K562 (cell line): ENCODE measurements at regions not wholly inside any gene's neighbourhood (a gene's known extent, or its start where the extent isn't known, plus 50 kb on each side); places are given as distances from the start of the nearest gene placed in this dataset.

Source experiments
- ATAC-seq: fragments of 200-7000 bp; cut with Tn5 transposase; 3 replicates; pipeline ENCODE4 v1.9.1; 2020; ENCODE audit warnings: moderate library complexity
- BruUV-seq: library from RNA; stranded (reverse); fragments of 400-500 nt; replicated peaks from 2 replicates; lab custom pipeline; 2021; lab: Mats Ljungman, UMichigan
- CTCF ChIA-PET: fragments of 300-600 bp; formaldehyde crosslinking; extraction: SDS; loops from one replicate; lab custom pipeline; 2021; ENCODE audit warnings: low intra/inter-chr PET ratio; lab: Yijun Ruan, JAX
- POLR2A ChIA-PET: fragments of 300-600, 350-650 bp; sonication (Branson Sonifier 250); formaldehyde crosslinking; extraction: SDS; loops from one replicate; lab custom pipeline; 2021; ENCODE audit warnings: antibody characterized with exemption, inconsistent platforms; lab: Yijun Ruan, JAX
- DNase-seq, 4 experiments: peaks; one replicate each; pipeline versions ENCODE4 v3.0.0 to v3.0.0-alpha.2; 2011 to 2018; ENCODE audit warnings: low spot score in 3 of 4, mixed read lengths in 3 of 4; ENCODE audit errors: extremely low read depth in 1 of 4
- FAIRE-seq: peaks from 2 replicates; lab custom pipeline; 2011; peaks lifted over from hg19 to GRCh38; lab: Jason Lieb, UNC
- H2AFZ ChIP-seq: 2 replicates; pipeline ENCODE4 v1.6.0; 2011; ENCODE audit warnings: low read depth, low read length, control low read depth, inconsistent platforms
- H3K27ac ChIP-seq: fragments of 200-600 bp; 3 replicates; pipeline ENCODE4 v1.8.0; 2011; ENCODE audit warnings: low read depth, mild to moderate bottlenecking, control low read depth, inconsistent platforms, low read length, moderate library complexity, mixed read lengths; ENCODE audit errors: extremely low read depth
- H3K27me3 ChIP-seq, 2 experiments: fragments of 300-600 bp in 1 of 2; 2 replicates in 1 of 2; 3 replicates in 1 of 2; pipeline versions ENCODE4 v1.6.0 to v1.8.0; 2011; ENCODE audit warnings: inconsistent platforms in 2 of 2, low read length in 2 of 2, mild to moderate bottlenecking in 1 of 2, mixed read lengths in 1 of 2, moderate library complexity in 1 of 2; ENCODE audit not compliant: control insufficient read depth in 2 of 2, insufficient read depth in 2 of 2
- H3K36me3 ChIP-seq: fragments of 300-600 bp; 3 replicates; pipeline ENCODE4 v1.8.0; 2011; ENCODE audit warnings: mild to moderate bottlenecking, low read length, inconsistent platforms; ENCODE audit not compliant: control insufficient read depth, insufficient read depth
- H3K4me1 ChIP-seq, 2 experiments: fragments of 200-600 bp in 1 of 2; replicated peaks in 1 of 2; 2 replicates in 1 of 2; 3 replicates in 1 of 2; pipeline versions ENCODE4 v1.5.1 to v1.8.0; 2011; ENCODE audit warnings: inconsistent platforms in 2 of 2, low read length in 2 of 2, mild to moderate bottlenecking in 1 of 2, mixed read lengths in 1 of 2, moderate library complexity in 1 of 2; ENCODE audit not compliant: control insufficient read depth in 2 of 2, insufficient read depth in 2 of 2
- H3K4me2 ChIP-seq: 2 replicates; pipeline ENCODE4 v1.6.1; 2011; ENCODE audit warnings: low read length, control low read depth, inconsistent platforms, mixed read lengths; ENCODE audit not compliant: insufficient read depth
- H3K4me3 ChIP-seq: fragments of 200-600 bp; sonication (generic), shearing (Covaris generic); 2 replicates; pipeline ENCODE4 v1.5.1; 2016; ENCODE audit warnings: control low read depth, inconsistent platforms
- H3K79me2 ChIP-seq: fragments of 200-600 bp; 3 replicates; pipeline ENCODE4 v1.8.0; 2011; ENCODE audit warnings: low read length, inconsistent platforms; ENCODE audit not compliant: control insufficient read depth, insufficient read depth
- H3K9ac ChIP-seq, 2 experiments: 2 replicates each; pipeline versions ENCODE4 v1.6.0 to v1.6.1; 2011; ENCODE audit warnings: low read depth in 2 of 2, low read length in 2 of 2, control low read depth in 1 of 2, inconsistent platforms in 1 of 2, mild to moderate bottlenecking in 1 of 2, mixed read lengths in 1 of 2; ENCODE audit not compliant: insufficient read depth in 1 of 2
- H3K9me1 ChIP-seq: one replicate; pipeline ENCODE4 v1.6.0; 2011; ENCODE audit warnings: inconsistent platforms, mild to moderate bottlenecking, low read length, moderate library complexity; ENCODE audit not compliant: control insufficient read depth, insufficient read depth
- H3K9me3 ChIP-seq: replicated peaks from 2 replicates; pipeline ENCODE4 v1.5.1; 2011; ENCODE audit warnings: low read depth, low read length, inconsistent platforms; ENCODE audit not compliant: control insufficient read depth, insufficient read depth
- H4K20me1 ChIP-seq: replicated peaks from 2 replicates; pipeline ENCODE4 v1.6.1; 2011; ENCODE audit warnings: low read length, inconsistent platforms, mixed read lengths; ENCODE audit not compliant: control insufficient read depth, insufficient read depth
- EP300 ChIP-seq: IDR thresholded peaks from 2 replicates; pipeline ENCODE4 v1.6.1; 2012; ENCODE audit warnings: low read length, improper control_type of control experiment
- EP400 ChIP-seq: fragments of 450-650 bp; IDR thresholded peaks from 2 replicates; pipeline ENCODE4 v1.6.1; 2017; ENCODE audit warnings: antibody characterized with exemption, mild to moderate bottlenecking, moderate library complexity
- NEUROD1 ChIP-seq: fragments of 150-350 bp; IDR thresholded peaks from 2 replicates; pipeline ENCODE4 v1.6.1; 2014; ENCODE audit warnings: borderline replicate concordance, low read length, low read depth; ENCODE audit not compliant: partially characterized antibody
- SMAD2 ChIP-seq: fragments of 150-350 bp; IDR thresholded peaks from 2 replicates; pipeline ENCODE4 v1.6.1; 2014; ENCODE audit warnings: low read depth, mild to moderate bottlenecking, low read length
- ZBTB43 ChIP-seq: sonication (generic); formaldehyde crosslinking; IDR thresholded peaks from 2 replicates; pipeline ENCODE4 v1.8.0; 2023; ENCODE audit warnings: mild to moderate bottlenecking, missing genetic modification reagents
- ZNF76 ChIP-seq: fragments of 250-450 bp; sonication (Bioruptor Pico); IDR thresholded peaks from 2 replicates; pipeline ENCODE4 v1.4.0; 2020; ENCODE audit warnings: mild to moderate bottlenecking, moderate library complexity, borderline replicate concordance
- WGBS: fragments of 100-300 bp; shearing (Covaris generic); methylation state at CpG from one replicate; pipeline ENCODE4 v1.1.6; 2016; ENCODE audit warnings: low coverage, mixed read lengths; ENCODE audit not compliant: insufficient coverage; ENCODE audit errors: missing lambda C conversion rate; 5-methylcytosine and 5-hydroxymethylcytosine counted together
- in situ Hi-C: fragments of 300-500 bp; cut with MboI; formaldehyde crosslinking; loops from 4 replicates; pipeline ENCODE4 v1.15.0; 2018; ENCODE audit warnings: inconsistent platforms, mixed read lengths
- intact Hi-C: fragments of 100-400 bp; cut with micrococcal nuclease; formaldehyde crosslinking; loops from 2 replicates; pipeline ENCODE4 v1.14.2; 2022
- TF ChIP-seq, protein P1 (sequence below): fragments of 450-650 bp; formaldehyde crosslinking; IDR thresholded peaks from 2 replicates; pipeline ENCODE4 v1.4.0; 2022; ENCODE audit warnings: missing genetic modification characterization
- TF ChIP-seq, protein P2 (sequence below), 2 experiments: fragments of 150-350 bp in 1 of 2; IDR thresholded peaks; 2 replicates each; pipeline ENCODE4 v1.6.1; 2012 to 2016; ENCODE audit warnings: low read depth in 2 of 2, low read length in 2 of 2, mild to moderate bottlenecking in 1 of 2, moderate library complexity in 1 of 2
- TF ChIP-seq, protein P3 (sequence below): sonication (generic); formaldehyde crosslinking; IDR thresholded peaks from 2 replicates; pipeline ENCODE4 v1.8.1; 2023; ENCODE audit warnings: mild to moderate bottlenecking, missing genetic modification reagents, moderate library complexity

DNA sequence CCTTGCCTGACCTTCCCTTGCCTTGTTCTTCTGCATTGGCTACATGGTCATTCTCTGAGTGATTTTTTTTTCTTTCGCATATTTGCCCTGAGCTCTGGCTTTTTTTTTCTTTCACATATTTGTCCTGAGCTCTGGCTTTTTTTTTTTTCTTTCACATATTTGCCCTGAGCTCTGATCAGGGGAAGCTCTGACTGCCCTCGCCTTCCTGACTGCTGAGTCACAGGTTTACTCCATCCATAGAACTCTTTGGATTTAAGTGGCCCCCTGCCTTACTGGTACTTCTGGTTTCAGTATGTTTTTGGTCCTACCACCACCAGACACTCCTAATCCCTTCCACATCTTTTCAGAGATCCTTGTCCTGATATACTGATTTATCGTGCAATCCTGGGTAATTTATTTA, 201.1 kb downstream of the OGFRL1 start (continued):
- TF ChIP-seq, protein P1, sequence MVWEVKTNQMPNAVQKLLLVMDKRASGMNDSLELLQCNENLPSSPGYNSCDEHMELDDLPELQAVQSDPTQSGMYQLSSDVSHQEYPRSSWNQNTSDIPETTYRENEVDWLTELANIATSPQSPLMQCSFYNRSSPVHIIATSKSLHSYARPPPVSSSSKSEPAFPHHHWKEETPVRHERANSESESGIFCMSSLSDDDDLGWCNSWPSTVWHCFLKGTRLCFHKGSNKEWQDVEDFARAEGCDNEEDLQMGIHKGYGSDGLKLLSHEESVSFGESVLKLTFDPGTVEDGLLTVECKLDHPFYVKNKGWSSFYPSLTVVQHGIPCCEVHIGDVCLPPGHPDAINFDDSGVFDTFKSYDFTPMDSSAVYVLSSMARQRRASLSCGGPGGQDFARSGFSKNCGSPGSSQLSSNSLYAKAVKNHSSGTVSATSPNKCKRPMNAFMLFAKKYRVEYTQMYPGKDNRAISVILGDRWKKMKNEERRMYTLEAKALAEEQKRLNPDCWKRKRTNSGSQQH (CRISPR knock-in tag), result no peak
- TF ChIP-seq NEUROD1 (no peak), EP300 (no peak)
- TF ChIP-seq, all 486 proteins: peak for 0

DNA sequence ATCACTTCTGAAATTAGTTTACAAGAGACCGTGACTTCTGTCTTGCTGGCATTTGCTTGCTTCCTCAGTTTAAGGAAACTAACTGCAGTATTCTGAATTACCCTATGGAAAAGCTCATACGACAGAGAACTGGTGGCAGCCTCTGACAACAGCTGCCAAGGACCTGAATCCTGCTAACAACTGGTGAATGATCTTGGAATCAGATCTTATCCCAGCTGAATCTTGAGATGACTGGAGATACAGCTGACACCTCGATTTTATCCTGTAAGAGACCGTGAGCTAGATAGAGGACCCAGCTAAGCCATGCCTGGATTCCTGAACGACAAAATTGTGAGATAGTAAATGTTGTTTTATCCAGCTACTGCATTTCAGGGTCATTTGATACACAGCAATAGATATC, 202.3 kb downstream of the OGFRL1 start:
- Histone ChIP-seq H3K4me3 (no peak overlapping the region), H3K79me2 (no peaks in the 10 kb centered on the region), H3K36me3 (no peaks in the 10 kb centered on the region), H4K20me1 (no peaks in the 10 kb centered on the region)
- ATAC-seq, result no peak
- CTCF ChIA-PET, result no interaction called here
- TF ChIP-seq ZBTB43, result no peak
- TF ChIP-seq ZNF76 (CRISPR knock-in tag), result no peak
- TF ChIP-seq EP400, result no peak
- TF ChIP-seq SMAD2, result no peak
- TF ChIP-seq, protein P2, sequence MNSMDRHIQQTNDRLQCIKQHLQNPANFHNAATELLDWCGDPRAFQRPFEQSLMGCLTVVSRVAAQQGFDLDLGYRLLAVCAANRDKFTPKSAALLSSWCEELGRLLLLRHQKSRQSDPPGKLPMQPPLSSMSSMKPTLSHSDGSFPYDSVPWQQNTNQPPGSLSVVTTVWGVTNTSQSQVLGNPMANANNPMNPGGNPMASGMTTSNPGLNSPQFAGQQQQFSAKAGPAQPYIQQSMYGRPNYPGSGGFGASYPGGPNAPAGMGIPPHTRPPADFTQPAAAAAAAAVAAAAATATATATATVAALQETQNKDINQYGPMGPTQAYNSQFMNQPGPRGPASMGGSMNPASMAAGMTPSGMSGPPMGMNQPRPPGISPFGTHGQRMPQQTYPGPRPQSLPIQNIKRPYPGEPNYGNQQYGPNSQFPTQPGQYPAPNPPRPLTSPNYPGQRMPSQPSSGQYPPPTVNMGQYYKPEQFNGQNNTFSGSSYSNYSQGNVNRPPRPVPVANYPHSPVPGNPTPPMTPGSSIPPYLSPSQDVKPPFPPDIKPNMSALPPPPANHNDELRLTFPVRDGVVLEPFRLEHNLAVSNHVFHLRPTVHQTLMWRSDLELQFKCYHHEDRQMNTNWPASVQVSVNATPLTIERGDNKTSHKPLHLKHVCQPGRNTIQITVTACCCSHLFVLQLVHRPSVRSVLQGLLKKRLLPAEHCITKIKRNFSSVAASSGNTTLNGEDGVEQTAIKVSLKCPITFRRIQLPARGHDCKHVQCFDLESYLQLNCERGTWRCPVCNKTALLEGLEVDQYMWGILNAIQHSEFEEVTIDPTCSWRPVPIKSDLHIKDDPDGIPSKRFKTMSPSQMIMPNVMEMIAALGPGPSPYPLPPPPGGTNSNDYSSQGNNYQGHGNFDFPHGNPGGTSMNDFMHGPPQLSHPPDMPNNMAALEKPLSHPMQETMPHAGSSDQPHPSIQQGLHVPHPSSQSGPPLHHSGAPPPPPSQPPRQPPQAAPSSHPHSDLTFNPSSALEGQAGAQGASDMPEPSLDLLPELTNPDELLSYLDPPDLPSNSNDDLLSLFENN (IDR thresholded peaks at IDR 0.05; ENCODE audit: low read depth in 2 of 2, low read length in 2 of 2), result no peak
- TF ChIP-seq, protein P3, sequence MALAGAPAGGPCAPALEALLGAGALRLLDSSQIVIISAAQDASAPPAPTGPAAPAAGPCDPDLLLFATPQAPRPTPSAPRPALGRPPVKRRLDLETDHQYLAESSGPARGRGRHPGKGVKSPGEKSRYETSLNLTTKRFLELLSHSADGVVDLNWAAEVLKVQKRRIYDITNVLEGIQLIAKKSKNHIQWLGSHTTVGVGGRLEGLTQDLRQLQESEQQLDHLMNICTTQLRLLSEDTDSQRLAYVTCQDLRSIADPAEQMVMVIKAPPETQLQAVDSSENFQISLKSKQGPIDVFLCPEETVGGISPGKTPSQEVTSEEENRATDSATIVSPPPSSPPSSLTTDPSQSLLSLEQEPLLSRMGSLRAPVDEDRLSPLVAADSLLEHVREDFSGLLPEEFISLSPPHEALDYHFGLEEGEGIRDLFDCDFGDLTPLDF (CRISPR knock-in tag), result no peak
- TF ChIP-seq, all 486 proteins: peak for 0
- in situ Hi-C loops (no loop called here), intact Hi-C loops (no loop called here)
- H3K27ac ChIP-seq, result no peak overlapping the region
- no peak overlapping the region for H3K9ac ChIP-seq
- no peaks in the 10 kb centered on the region for H3K4me1 ChIP-seq
- POLR2A ChIA-PET, result no interaction called here
- no peaks in the 10 kb centered on the region for H3K9me1 ChIP-seq
- no peak overlapping the region for H3K4me2 ChIP-seq
- BruUV-seq, result no TSS peak
- FAIRE-seq (no peak), DNase-seq (no peak)
- no peak overlapping the region for H2AFZ ChIP-seq
- H3K9me3 ChIP-seq, result no peaks in the 10 kb centered on the region
- 0% methylated on average over 5 of the region's 5 CpGs for WGBS
- H3K27me3 ChIP-seq, result no peaks in the 10 kb centered on the region
